BJ (cell line): ENCODE measurements at regions not wholly inside any gene's neighbourhood (a gene's known extent, or its start where the extent isn't known, plus 50 kb on each side); places are given as distances from the start of the nearest gene placed in this dataset.

Experiments used
- CTCF ChIA-PET: fragments of 350-600 bp; formaldehyde crosslinking; extraction: SDS; loops from one replicate; lab custom pipeline; 2021; ENCODE audit warnings: antibody characterized with exemption, inconsistent platforms; lab: Yijun Ruan, JAX
- POLR2A ChIA-PET: fragments of 300-600 bp; sonication (Branson Sonifier 250); formaldehyde crosslinking; extraction: SDS; loops from one replicate; lab custom pipeline; 2021; ENCODE audit warnings: antibody characterized with exemption; lab: Charles Lee
- DNase-seq: peaks from one replicate; pipeline ENCODE4 v3.0.0-alpha.2; 2011; ENCODE audit warnings: low read depth
- H3K27me3 ChIP-seq: 2 replicates; pipeline ENCODE4 v1.6.0; 2011; ENCODE audit warnings: low read length; ENCODE audit not compliant: control insufficient read depth, insufficient read depth
- H3K36me3 ChIP-seq: 2 replicates; pipeline ENCODE4 v1.5.1; 2011; ENCODE audit warnings: low read length; ENCODE audit not compliant: control insufficient read depth, insufficient read depth
- H3K4me3 ChIP-seq: 2 replicates; pipeline ENCODE4 v1.5.1; 2011; ENCODE audit warnings: low read depth, mild to moderate bottlenecking, control low read depth, low read length
- TF ChIP-seq, protein P1 (sequence below): IDR thresholded peaks from 2 replicates; pipeline ENCODE4 v1.5.1; 2011; ENCODE audit warnings: low read depth, mild to moderate bottlenecking, control low read depth, inconsistent platforms, low read length, moderate library complexity; ENCODE audit not compliant: insufficient read depth

DNA sequence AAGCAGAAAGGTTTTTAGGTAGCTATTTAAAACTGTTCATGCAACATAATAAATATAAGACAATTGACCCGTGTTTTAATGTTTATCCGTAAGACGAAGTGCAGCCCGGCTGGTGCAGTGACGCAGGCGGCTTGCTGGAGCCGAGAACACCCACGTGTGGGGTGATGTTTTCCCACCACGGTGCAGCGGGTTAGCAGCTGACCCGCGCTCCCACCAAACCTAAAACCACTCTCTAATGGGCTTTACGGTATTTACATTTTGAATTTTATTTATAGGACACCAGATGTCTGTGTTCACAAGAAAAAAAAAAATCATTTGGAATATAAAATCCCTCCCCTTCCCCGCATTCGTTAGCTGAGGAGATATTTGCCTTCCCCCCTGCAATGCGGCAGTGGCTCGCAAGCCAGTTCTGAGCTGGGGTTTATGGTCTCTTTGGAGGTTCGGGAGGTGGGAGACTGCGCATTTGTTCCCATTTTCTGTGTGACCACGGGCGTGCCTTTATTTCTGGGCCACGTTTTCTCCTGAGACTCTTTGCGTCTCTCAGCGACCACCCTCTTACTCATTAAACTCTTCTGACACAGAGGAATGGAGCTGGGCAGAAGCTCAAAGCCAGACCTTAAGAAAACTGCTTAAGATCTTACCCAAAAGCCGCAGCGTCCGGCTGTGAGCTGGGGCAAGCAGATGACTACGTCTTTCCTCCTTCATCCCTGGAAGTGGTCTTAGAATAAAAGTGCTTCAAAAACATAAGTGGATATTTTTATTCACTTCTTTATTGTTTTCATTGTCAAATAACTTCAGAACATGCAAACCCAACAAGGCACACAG is 301.1 kb downstream of the IRF8 start:
- POLR2A ChIA-PET, result no interaction called here
- TF ChIP-seq, protein P1, sequence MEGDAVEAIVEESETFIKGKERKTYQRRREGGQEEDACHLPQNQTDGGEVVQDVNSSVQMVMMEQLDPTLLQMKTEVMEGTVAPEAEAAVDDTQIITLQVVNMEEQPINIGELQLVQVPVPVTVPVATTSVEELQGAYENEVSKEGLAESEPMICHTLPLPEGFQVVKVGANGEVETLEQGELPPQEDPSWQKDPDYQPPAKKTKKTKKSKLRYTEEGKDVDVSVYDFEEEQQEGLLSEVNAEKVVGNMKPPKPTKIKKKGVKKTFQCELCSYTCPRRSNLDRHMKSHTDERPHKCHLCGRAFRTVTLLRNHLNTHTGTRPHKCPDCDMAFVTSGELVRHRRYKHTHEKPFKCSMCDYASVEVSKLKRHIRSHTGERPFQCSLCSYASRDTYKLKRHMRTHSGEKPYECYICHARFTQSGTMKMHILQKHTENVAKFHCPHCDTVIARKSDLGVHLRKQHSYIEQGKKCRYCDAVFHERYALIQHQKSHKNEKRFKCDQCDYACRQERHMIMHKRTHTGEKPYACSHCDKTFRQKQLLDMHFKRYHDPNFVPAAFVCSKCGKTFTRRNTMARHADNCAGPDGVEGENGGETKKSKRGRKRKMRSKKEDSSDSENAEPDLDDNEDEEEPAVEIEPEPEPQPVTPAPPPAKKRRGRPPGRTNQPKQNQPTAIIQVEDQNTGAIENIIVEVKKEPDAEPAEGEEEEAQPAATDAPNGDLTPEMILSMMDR, result no peak
- Histone ChIP-seq H3K36me3 (no peaks in the 10 kb centered on the region), H3K27me3 (peaks cover 46% of the 10 kb centered on the region), H3K4me3 (no peak overlapping the region)
- DNase-seq, result no peak
- CTCF ChIA-PET, result no interaction called here

GRCh38 chr16:86200722-86201121 is 301.8 kb downstream of the IRF8 start:
- no peaks in the 10 kb centered on the region for H3K36me3 ChIP-seq
- H3K4me3 ChIP-seq, result no peak overlapping the region
- ChIA-PET CTCF (interaction anchor here (0.9 to 1.6 kb wide), 2 partner anchors 9 to 13 kb away, joined by 3 read pairs; no protein-coding TSS in a partner anchor), POLR2A (no interaction called here)
- no peak for DNase-seq
- TF ChIP-seq, protein P1, result no peak
- peaks cover 45% of the 10 kb centered on the region for H3K27me3 ChIP-seq

GRCh38 chr16:86201746-86202145 is 302.8 kb downstream of the IRF8 start:
- H3K27me3 ChIP-seq, result peaks cover 38% of the 10 kb centered on the region
- no peaks in the 10 kb centered on the region for H3K36me3 ChIP-seq
- ChIA-PET CTCF (interaction anchor here (1.6 kb wide), 1 partner anchor 12 kb away, joined by 3 read pairs; no protein-coding TSS in a partner anchor), POLR2A (no interaction called here)
- no peak overlapping the region for H3K4me3 ChIP-seq
- no peak for DNase-seq
- TF ChIP-seq, protein P1, result no peak

- H3K36me3 ChIP-seq, result no peaks in the 10 kb centered on the region
- DNase-seq, result no peak
- H3K27me3 ChIP-seq, result peaks cover 33% of the 10 kb centered on the region
- H3K4me3 ChIP-seq, result no peak overlapping the region
- TF ChIP-seq, protein P1, result no peak
- CTCF ChIA-PET, result interaction anchor here (1.6 kb wide), 1 partner anchor 11 kb away, joined by 3 read pairs; no protein-coding TSS in a partner anchor
- POLR2A ChIA-PET, result no interaction called here
Measured at GRCh38 chr16:86202267-86202666, 303.3 kb downstream of the IRF8 start.

GRCh38 chr16:86202760-86203426 is 303.9 kb downstream of the IRF8 start:
- no peak for DNase-seq
- TF ChIP-seq, protein P1, result no peak
- ChIA-PET POLR2A (no interaction called here), CTCF (interaction anchor here (0.9 kb wide), 1 partner anchor 315 kb away, joined by 3 read pairs; no protein-coding TSS in a partner anchor)
- Histone ChIP-seq H3K36me3 (no peaks in the 10 kb centered on the region), H3K4me3 (no peak overlapping the region), H3K27me3 (peaks cover 31% of the 10 kb centered on the region)
